Activated CD8-positive, alpha-beta memory T cell treated with anti-CD3 and anti-CD28 coated beads for 24 hours (primary cell): ENCODE measurements at regions not wholly inside any gene's neighbourhood (a gene's known extent, or its start where the extent isn't known, plus 50 kb on each side); places are given as distances from the start of the nearest gene placed in this dataset.
"Not testable (repeated sequence)": the region's sequence is repeated elsewhere in the genome, so short reads cannot be mapped to it uniquely, and the experiment has no call there.

ENCODE experiments used
- DNase-seq: peaks from one replicate; pipeline ENCODE4 v3.0.0-alpha.2; 2020

GRCh38 chr10:42988517-42989395 is 88.1 kb upstream of the RET start:
- DNase-seq = peak; percentile 55

- peak; percentile 49 for DNase-seq
These were observed 87.4 kb upstream of the RET start for GRCh38 chr10:42989481-42989921.

- peak; percentile 49 for DNase-seq
These were observed 86.7 kb upstream of the RET start for GRCh38 chr10:42990016-42990720.

- peak; percentile 50 for DNase-seq
These were observed 86.0 kb upstream of the RET start for GRCh38 chr10:42990721-42991441.

GRCh38 chr10:42991442-42992098 is 85.3 kb upstream of the RET start:
- peak; percentile 37 for DNase-seq

- no peak for DNase-seq
These were observed 84.5 kb upstream of the RET start for GRCh38 chr10:42992156-42992956.

GRCh38 chr10:42992957-42993390 is 83.9 kb upstream of the RET start:
- DNase-seq = peak; percentile 47

GRCh38 chr10:42994909-42995308 is 82.0 kb upstream of the RET start:
- not testable (repeated sequence) for DNase-seq

- no peak for DNase-seq
These were observed 81.3 kb upstream of the RET start for GRCh38 chr10:42995537-42995936.

- no peak for DNase-seq
These were observed 80.3 kb upstream of the RET start for GRCh38 chr10:42996588-42996987.

- peak; percentile 32 for DNase-seq
These were observed 79.6 kb upstream of the RET start for GRCh38 chr10:42997151-42997848.

GRCh38 chr10:42997849-42998165 is 79.1 kb upstream of the RET start:
- no peak for DNase-seq

- DNase-seq = peak; percentile 42
These were observed 78.1 kb upstream of the RET start for GRCh38 chr10:42998481-42999384.

- peak; percentile 35 for DNase-seq
These were observed 77.4 kb upstream of the RET start for GRCh38 chr10:42999385-43000020.

GRCh38 chr10:43000021-43000411 is 76.9 kb upstream of the RET start:
- DNase-seq = peak; percentile 47

GRCh38 chr10:43000651-43001426 is 76.0 kb upstream of the RET start:
- peak; percentile 49 for DNase-seq

GRCh38 chr10:43001427-43001795 is 75.5 kb upstream of the RET start:
- no peak for DNase-seq

GRCh38 chr10:43002596-43002995 is 74.3 kb upstream of the RET start:
- peak; percentile 49 for DNase-seq

- no peak for DNase-seq
These were observed 70.4 kb upstream of the RET start for GRCh38 chr10:43006490-43006889.
